Astrocyte (in vitro differentiated cells and primary cell): ENCODE measurements at regions not wholly inside any gene's neighbourhood (a gene's known extent, or its start where the extent isn't known, plus 50 kb on each side); places are given as distances from the start of the nearest gene placed in this dataset.

ENCODE experiments used
- DNase-seq: peaks from one replicate; pipeline ENCODE4 v3.0.0-alpha.2; 2010; ENCODE audit warnings: low read depth
- FAIRE-seq: peaks from 2 replicates; lab custom pipeline; 2011; peaks lifted over from hg19 to GRCh38; lab: Jason Lieb, UNC
- H2AFZ ChIP-seq: 2 replicates; pipeline ENCODE4 v1.6.0; 2012; ENCODE audit warnings: low read depth, low read length, inconsistent platforms
- H3K27ac ChIP-seq: 2 replicates; pipeline ENCODE4 v1.5.1; 2011; ENCODE audit warnings: low read depth, low read length, inconsistent platforms
- H3K27me3 ChIP-seq: 2 replicates; pipeline ENCODE4 v1.6.0; 2011; ENCODE audit warnings: low read length, inconsistent platforms; ENCODE audit not compliant: insufficient read depth
- H3K36me3 ChIP-seq: 2 replicates; pipeline ENCODE4 v1.5.1; 2011; ENCODE audit warnings: low read length, inconsistent platforms; ENCODE audit not compliant: insufficient read depth
- H3K4me1 ChIP-seq: 2 replicates; pipeline ENCODE4 v1.5.1; 2011; ENCODE audit warnings: low read length, inconsistent platforms; ENCODE audit not compliant: insufficient read depth
- H3K4me2 ChIP-seq: 2 replicates; pipeline ENCODE4 v1.6.0; 2012; ENCODE audit warnings: low read length, inconsistent platforms
- H3K4me3 ChIP-seq: 2 replicates; pipeline ENCODE4 v1.5.1; 2011; ENCODE audit warnings: low read depth, mild to moderate bottlenecking, low read length, inconsistent platforms; ENCODE audit not compliant: insufficient read depth
- H3K79me2 ChIP-seq: 2 replicates; pipeline ENCODE4 v1.6.0; 2012; ENCODE audit warnings: mild to moderate bottlenecking, low read length, inconsistent platforms; ENCODE audit not compliant: insufficient read depth
- H3K9ac ChIP-seq: 2 replicates; pipeline ENCODE4 v1.6.0; 2012; ENCODE audit warnings: mild to moderate bottlenecking, low read length, inconsistent platforms
- H3K9me3 ChIP-seq: 2 replicates; pipeline ENCODE4 v1.5.1; 2012; ENCODE audit warnings: low read depth, mild to moderate bottlenecking, low read length, inconsistent platforms; ENCODE audit not compliant: insufficient read depth
- H4K20me1 ChIP-seq: 2 replicates; pipeline ENCODE4 v1.6.0; 2012; ENCODE audit warnings: low read length, inconsistent platforms; ENCODE audit not compliant: insufficient read depth
- H3K27ac Mint-ChIP-seq: one replicate; pipeline ENCODE4 v1.8.0; 2021; ENCODE audit warnings: mild to moderate bottlenecking, mixed read lengths; ENCODE audit not compliant: unreplicated experiment
- H3K27me3 Mint-ChIP-seq: one replicate; pipeline ENCODE4 v1.8.0; 2021; ENCODE audit warnings: low read depth, mixed read lengths; ENCODE audit not compliant: unreplicated experiment
- H3K36me3 Mint-ChIP-seq: one replicate; pipeline ENCODE4 v1.8.0; 2021; ENCODE audit warnings: low read depth, mixed read lengths; ENCODE audit not compliant: unreplicated experiment
- H3K4me1 Mint-ChIP-seq: one replicate; pipeline ENCODE4 v1.8.0; 2021; ENCODE audit warnings: low read depth, mixed read lengths; ENCODE audit not compliant: unreplicated experiment
- H3K4me3 Mint-ChIP-seq: one replicate; pipeline ENCODE4 v1.8.0; 2021; ENCODE audit warnings: mild to moderate bottlenecking, moderate library complexity, mixed read lengths; ENCODE audit not compliant: unreplicated experiment
- H3K9me3 Mint-ChIP-seq: one replicate; pipeline ENCODE4 v1.8.0; 2021; ENCODE audit warnings: mild to moderate bottlenecking, mixed read lengths; ENCODE audit not compliant: unreplicated experiment
- CTCF ChIP-seq: IDR thresholded peaks from 2 replicates; pipeline ENCODE4 v1.5.1; 2011; ENCODE audit warnings: low read depth, mild to moderate bottlenecking, inconsistent platforms, low read length, moderate library complexity; ENCODE audit not compliant: insufficient read depth
- EZH2 ChIP-seq: IDR thresholded peaks from 2 replicates; pipeline ENCODE4 v1.6.1; 2012; ENCODE audit warnings: mild to moderate bottlenecking, low read length, inconsistent platforms; ENCODE audit not compliant: insufficient read depth

GRCh38 chr10:33106767-33107166 lies 148.7 kb upstream of the ITGB1 start:
- Mint-ChIP-seq H3K4me1 (peaks cover 2% of the 10 kb centered on the region), H3K4me3 (no peak overlapping the region), H3K9me3 (peaks cover 4% of the 10 kb centered on the region), H3K27ac (no peak overlapping the region), H3K36me3 (peaks cover 4% of the 10 kb centered on the region), H3K27me3 (no peaks in the 10 kb centered on the region)
- Histone ChIP-seq H3K79me2 (no peaks in the 10 kb centered on the region), H4K20me1 (no peaks in the 10 kb centered on the region), H3K4me3 (no peak overlapping the region), H2AFZ (no peak overlapping the region), H3K36me3 (no peaks in the 10 kb centered on the region), H3K9me3 (peaks cover 4% of the 10 kb centered on the region), H3K9ac (no peak overlapping the region), H3K4me2 (no peak overlapping the region), H3K4me1 (no peaks in the 10 kb centered on the region), H3K27ac (no peak overlapping the region), H3K27me3 (no peaks in the 10 kb centered on the region)
- no peak for FAIRE-seq
- no peak for DNase-seq
- TF ChIP-seq EZH2 = no peak
- TF ChIP-seq CTCF = no peak

GRCh38 chr10:33103863-33104379 lies 145.9 kb upstream of the ITGB1 start:
- H2AFZ ChIP-seq = no peak overlapping the region
- no peaks in the 10 kb centered on the region for H3K4me1 ChIP-seq
- H3K79me2 ChIP-seq = no peaks in the 10 kb centered on the region
- H4K20me1 ChIP-seq = no peaks in the 10 kb centered on the region
- no peak for DNase-seq
- TF ChIP-seq CTCF (no peak), EZH2 (no peak)
- no peak overlapping the region for H3K9ac ChIP-seq
- no peak for FAIRE-seq
- H3K9me3 ChIP-seq = peaks cover 4% of the 10 kb centered on the region
- H3K4me2 ChIP-seq = no peak overlapping the region
- peaks cover 17% of the 10 kb centered on the region for H3K4me1 Mint-ChIP-seq
- no peaks in the 10 kb centered on the region for H3K27me3 ChIP-seq
- peaks cover 2% of the 10 kb centered on the region for H3K36me3 Mint-ChIP-seq
- no peak overlapping the region for H3K4me3 Mint-ChIP-seq
- no peak overlapping the region for H3K4me3 ChIP-seq
- no peak overlapping the region for H3K27ac ChIP-seq
- no peaks in the 10 kb centered on the region for H3K27me3 Mint-ChIP-seq
- H3K27ac Mint-ChIP-seq = no peak overlapping the region
- no peaks in the 10 kb centered on the region for H3K36me3 ChIP-seq
- peaks cover 4% of the 10 kb centered on the region for H3K9me3 Mint-ChIP-seq

GRCh38 chr10:33102071-33102470 lies 144.0 kb upstream of the ITGB1 start:
- no peak overlapping the region for H3K27ac Mint-ChIP-seq
- peaks cover 8% of the 10 kb centered on the region for H3K9me3 Mint-ChIP-seq
- FAIRE-seq = no peak
- DNase-seq = no peak
- H3K27me3 Mint-ChIP-seq = no peaks in the 10 kb centered on the region
- H3K9me3 ChIP-seq = peaks cover 4% of the 10 kb centered on the region
- H3K9ac ChIP-seq = no peak overlapping the region
- no peak for TF ChIP-seq CTCF
- TF ChIP-seq EZH2 = no peak
- H3K4me3 ChIP-seq = no peak overlapping the region
- H4K20me1 ChIP-seq = no peaks in the 10 kb centered on the region
- H3K4me1 Mint-ChIP-seq = peaks cover 17% of the 10 kb centered on the region
- H3K79me2 ChIP-seq = no peaks in the 10 kb centered on the region
- no peaks in the 10 kb centered on the region for H3K36me3 ChIP-seq
- no peaks in the 10 kb centered on the region for H3K4me1 ChIP-seq
- H3K27me3 ChIP-seq = no peaks in the 10 kb centered on the region
- no peak overlapping the region for H2AFZ ChIP-seq
- no peak overlapping the region for H3K4me3 Mint-ChIP-seq
- H3K27ac ChIP-seq = no peak overlapping the region
- H3K36me3 Mint-ChIP-seq = peaks cover 2% of the 10 kb centered on the region
- no peak overlapping the region for H3K4me2 ChIP-seq
